ENCODE measurements at regions not wholly inside any gene's neighbourhood (a gene's known extent, or its start where the extent isn't known, plus 50 kb on each side); places are given as distances from the start of the nearest gene placed in this dataset.

DNA sequence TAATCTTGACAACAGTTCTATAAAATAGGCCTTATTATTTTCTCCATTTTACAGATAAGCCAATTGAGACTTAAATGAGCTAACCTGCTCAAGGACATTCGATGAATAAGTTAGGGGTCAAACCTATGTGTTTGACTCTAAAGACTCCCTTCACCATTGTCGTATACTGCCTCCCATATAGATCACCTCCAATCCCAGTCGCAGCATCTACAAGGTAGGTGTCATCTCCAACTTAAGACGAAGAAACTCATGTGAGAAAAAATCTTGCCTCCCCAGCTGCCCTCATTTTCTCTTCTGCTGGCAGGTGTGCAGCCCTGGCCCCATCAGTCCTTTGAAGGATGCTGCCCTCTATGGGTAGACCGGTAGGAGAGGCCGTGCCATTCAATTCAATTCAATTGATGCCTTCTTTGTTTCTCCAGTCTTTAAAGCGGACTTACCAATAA is 75.2 kb upstream of the SMARCA2 start:
- peak; percentile 63 for DNase-seq

DNA sequence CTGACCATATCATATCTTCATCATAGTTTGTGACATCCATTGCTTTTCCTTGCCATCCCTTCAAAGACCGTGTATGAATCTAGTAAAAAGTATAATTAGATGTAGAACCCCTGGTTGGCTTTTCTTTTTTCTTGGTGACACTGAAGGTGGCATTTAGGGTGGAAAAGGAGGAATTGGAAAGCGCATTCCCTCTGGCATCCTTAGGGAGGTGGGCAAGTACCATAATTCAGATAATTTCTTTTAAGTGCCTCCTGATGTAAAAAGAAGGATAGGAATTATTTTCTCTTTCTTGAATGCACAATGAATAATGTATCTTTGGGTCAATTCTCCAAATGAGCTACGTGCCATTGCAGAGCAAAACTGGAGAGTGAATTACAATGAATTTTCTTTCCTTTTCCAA is 73.2 kb upstream of the SMARCA2 start:
- no peak for DNase-seq

DNA sequence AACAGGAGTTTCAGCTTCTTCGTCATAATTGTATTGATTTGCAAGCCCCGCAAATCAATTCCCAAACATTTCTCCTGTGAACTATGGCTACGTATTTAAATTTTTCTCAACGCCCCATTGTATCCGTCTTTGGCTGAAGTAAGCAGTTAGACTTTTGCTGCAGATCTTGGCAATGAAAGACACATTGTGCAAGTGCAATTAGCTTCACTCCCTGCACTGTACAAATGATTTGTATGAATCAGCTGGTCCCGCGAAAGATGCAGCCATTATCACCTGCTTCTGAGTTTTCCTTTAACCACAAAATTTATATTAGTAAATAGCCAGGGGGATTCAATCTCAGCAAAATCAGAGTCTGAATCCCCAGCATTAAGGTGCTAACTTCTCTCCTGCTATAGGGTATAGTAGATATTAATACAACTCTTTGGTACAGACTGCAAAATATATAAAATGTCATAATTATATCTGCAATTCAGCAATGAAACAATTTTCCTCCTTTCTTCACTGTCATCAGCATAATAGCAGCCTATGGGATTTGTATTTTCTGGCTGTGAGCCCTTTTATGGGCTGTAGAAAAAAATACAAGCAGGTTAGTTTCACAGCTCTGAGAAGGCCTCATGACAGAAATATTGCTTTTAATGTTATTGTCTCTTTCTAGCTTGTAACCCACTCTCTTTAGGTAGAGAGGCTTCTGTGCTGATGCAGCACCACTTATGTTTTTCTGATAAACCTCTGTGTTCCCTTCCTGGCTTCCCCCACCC is 68.4 kb upstream of the SMARCA2 start:
- peak; percentile 1 for DNase-seq

DNA sequence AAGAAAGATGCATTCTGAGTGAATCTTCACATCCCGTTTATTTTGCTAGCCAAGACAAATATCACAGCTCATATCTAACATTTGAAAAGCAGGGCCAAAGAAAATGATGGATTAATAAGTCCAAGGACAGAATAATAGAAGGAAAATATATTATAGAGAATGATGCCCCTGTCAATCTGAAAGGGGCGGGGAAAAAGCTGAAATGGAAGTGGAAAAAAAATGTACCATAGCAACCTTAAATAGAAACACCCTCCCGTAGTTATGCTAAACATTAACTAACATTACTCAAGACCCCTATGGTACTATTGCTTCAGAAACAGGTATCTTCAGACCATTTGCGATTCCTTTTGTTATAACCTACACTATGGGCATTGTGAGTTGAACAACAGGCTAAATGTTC is 67.7 kb upstream of the SMARCA2 start:
- DNase-seq, result no peak

DNA sequence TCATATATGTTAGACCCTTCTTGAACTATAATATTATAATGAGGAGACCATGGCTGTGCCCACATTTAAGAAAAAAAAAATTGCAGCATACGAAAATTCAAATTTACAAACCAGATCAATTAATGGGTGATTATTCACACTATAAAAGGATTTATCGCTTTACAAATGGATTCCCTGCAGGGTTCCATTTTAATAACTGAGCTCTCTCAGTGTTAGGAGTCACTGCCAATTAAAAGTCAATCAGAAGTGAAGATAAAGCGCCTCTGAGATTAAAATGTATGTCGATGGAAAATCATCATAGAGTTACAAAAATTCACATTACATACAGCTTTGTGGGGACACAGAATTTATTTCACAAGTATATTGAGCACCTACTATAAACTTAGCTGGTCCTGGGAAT is 66.6 kb upstream of the SMARCA2 start:
- DNase-seq, result no peak

DNA sequence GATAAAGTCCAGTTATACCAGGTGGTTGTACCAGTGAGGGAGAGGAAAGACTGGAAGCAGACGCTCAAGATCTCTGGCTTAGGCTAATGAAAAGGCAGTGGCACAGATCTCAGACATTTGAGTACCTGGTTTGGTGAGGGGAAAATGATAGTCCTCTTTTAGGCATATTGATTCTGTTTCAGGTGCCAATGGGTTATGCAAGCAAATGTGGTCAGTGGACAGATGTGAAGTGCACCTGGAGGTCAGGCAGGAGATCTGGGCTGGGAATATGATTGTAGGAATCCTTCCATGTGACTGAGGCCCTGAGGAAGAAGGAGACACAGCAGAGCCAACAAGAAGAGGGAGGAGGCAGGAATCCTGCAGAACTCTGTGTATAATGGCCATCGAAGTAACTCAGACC is 63.7 kb upstream of the SMARCA2 start:
- DNase-seq, result no peak

DNA sequence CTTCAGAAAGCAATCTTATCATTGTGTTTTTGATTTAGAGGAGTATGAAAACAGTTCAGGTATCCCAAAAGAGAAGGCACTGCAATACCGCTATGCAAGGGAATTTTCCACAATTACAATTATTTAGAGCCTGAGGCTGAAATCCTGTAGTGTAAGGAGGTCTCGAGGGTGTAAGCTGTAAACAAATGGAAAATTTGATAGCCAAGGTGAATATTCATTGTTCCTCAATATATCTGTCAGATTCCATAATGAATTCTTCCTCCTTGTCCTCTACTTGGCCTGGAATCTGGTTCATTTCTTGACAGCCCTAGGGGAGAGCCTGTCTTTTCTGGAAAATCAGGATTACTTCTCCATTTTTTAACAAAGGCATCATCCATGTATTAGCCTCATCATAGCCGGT is 63.1 kb upstream of the SMARCA2 start:
- no peak for DNase-seq

DNA sequence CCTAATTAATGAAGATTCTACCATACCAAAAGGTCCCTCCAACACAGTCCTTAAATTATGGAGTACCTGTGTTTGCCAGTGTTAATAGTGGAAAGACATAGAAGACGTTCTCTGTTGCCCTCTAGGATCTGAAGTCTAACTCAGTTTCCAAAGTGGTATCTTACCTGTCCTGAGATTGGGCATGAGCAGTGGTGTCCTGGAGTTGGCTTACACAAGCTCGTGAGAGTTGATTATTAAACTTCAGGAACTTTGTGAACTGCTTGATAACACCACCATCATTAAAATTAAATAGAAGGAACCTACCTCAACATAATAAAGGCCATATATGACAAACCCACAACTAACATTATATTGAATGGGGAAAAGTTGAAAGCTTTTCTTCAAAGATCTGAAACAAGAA is 60.9 kb upstream of the SMARCA2 start:
- DNase-seq, result no peak

DNA sequence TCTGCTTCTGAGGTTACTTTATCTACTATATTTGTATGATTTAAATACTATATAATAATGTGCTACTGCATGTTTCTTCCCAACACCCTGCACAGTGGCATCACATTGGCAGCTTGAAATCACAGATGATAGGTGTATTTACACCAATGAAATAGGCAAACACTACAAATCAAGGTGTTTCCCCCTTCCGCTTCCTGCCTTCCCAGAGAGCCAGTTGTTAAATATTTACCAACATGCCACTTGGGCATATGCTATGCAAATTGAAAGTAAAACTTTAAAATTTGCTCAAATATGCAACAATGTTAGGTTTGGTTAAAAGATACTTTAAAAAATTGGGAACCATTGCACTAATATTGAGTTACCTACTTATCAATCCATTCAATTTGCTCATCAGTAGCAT is 58.2 kb upstream of the SMARCA2 start:
- no peak for DNase-seq

DNA sequence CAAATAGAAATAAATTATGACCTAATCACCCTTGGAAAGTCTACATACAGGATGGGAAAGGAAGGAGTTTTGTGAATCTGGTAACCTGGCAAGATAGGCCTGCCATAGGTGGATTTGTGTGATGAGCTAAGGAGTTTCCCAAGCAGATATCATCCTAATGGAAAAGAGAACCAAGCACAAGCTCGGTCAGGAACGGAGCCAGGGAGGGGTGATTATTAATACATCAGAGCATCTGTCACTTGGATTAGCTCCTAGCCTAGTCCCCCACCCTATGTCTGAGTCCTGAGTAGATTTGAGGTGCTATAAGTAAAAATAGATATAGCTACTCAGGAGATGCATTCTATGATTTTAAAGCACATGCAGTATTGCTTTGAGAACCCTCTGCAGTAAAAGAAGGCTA is 57.3 kb upstream of the SMARCA2 start:
- DNase-seq, result no peak

DNA sequence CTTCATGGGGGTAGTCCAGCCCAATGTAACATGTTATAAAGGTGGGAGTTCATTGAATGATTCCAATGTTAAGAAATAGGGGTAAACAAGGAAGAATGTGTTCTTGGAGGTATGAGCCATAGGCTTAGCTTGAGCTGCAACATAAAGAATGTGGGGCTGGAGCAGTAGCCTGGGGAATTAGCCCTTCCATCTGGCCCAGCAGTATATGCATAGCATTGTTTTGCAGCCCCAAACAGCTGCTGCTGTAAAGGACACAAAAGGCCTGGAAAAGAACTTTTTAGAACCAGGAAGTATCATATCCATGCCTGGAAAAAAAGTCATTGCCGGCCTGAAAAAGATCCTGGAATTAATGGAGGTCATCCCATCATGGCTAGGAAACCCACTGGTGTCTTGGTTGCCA is 55.8 kb upstream of the SMARCA2 start:
- DNase-seq, result no peak

DNA sequence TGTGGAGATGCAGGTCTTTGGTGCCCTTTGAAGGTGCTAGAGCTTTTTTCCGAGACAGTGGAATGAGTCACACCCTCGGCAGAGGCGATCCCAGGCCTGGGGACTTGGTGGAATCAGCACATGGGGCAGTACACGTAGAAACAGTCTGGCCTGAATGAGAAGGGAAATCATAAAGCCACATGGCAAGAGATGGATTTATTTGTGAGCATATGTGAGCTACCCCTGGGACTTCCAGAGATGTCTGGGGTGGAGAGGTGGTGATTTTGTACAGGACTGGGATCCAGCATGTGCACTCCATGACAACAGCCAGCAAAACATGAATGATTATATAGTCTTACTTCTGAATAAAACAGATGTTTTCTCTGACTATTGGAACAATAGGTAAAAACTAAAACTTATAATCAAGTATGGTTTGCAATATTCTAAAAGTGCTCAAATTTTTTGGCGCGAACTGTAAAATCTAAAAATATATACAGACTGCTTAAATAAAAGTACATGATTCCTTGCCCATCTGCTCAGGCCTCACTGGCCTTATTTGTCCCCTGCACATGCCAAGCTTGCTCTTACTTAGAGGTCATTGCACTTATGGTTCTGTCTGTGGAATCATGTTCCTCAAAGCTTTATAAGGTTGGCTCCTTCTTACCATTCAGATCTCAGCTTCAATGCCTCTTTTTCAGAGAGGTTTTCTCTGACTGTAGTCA is 54.7 kb upstream of the SMARCA2 start:
- no peak for DNase-seq

DNA sequence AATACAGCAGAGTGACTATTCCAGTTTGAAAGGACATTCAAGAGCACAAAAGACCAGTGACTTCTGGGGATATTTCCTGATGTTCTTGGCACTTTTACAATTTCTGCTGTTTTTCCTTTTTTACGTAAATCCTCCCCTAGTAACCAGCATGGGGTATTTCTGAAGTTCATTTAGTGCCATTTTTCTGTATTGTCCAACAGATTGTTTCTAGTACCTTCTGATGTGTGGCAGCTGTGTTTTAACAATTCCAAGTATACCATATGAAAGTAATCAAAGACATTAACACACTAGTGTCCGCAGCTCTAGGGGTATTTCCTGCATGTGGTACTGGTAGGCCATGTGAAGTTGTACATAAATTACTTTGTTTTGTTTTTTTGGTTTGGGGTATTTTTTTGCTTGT is 53.0 kb upstream of the SMARCA2 start:
- no peak for DNase-seq

DNA sequence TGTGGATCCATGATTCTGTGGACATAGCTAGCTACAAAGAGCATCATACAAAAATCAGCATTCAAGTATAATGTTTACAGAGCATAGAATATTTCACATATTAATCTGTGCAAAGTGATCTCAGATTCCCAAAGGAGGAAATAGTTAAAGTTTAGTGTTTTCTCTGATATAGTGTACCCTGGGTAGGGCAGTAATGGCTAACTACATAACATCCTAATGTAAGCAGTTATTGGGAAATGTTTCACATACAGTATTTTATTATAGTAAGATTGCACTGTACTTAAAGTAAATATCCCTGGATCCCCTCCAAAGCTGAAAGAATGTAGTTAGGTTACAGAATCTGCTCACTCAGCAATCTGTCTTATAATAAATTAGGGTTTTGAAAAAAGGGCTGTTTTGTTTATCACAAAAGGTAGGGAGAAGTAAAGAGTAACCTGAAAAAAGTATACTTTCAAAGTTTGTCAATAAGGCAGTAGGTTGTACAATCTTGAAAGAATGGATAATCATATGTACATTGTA is 52.5 kb upstream of the SMARCA2 start:
- DNase-seq, result no peak

DNA sequence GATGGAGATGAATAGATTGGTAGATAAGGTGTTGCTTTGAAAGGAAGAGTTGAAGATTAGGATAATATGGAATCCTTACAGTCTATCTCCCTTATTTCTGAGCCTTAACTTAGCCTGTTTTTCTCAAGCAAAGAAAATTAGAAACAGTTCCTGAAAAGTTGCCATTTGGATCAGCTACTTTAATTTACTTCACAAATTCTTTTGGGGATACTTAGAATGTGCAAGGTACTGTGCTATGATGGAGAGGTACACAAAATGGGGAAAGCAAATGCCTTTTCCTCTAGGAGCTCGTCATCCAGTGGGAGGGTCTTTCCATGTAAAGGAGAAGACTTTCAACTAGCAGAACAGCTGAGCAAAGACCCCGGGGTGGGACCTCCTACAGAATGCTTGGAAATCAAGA is 51.1 kb upstream of the SMARCA2 start:
- no peak for DNase-seq
